NCI-H1436 (cell line): ENCODE measurements at regions not wholly inside any gene's neighbourhood (a gene's known extent, or its start where the extent isn't known, plus 50 kb on each side); places are given as distances from the start of the nearest gene placed in this dataset.

Source experiments
- DNase-seq: peaks from one replicate; lab custom pipeline; 2025; lab: John Stamatoyannopoulos, UW

DNA sequence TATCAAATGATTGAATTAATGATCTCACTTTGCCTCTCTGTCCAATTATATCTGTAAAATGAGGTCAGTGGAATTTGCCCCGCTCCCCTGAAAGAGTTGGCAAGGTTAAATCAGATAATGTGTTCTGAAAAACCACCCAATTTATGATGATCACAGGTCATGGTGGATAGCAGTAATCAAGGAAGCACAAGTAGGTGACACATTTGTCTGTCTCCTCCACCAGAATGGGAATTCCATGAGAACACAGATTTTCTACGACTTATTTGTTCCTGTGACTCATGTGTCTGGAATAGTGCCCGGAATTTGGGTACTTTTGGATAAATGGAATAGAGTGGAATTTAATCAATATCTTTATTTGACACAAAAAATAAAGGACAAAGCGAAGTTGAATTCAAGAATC, 220.9 kb upstream of the SUCLG2 start:
- no peak for DNase-seq

DNA sequence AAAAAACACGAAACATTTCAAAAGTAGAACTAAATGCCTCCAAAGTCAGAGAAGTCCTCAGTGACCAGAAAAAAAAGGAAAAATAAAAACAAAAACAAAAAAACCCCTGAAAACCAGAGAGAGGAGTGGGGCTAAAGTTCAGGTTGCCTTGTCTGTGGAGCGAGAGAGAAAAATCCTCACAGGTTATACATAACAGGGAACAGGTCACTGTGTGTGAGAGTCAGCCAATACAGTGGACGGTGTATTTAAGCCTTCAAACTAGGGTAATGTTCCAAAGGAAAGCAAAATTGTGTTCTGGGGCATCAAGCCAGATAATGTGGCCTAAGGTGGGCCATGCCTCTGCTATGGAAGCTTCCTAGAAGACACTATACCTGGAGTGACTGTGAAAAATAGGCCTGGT, 216.1 kb upstream of the SUCLG2 start:
- DNase-seq = no peak

DNA sequence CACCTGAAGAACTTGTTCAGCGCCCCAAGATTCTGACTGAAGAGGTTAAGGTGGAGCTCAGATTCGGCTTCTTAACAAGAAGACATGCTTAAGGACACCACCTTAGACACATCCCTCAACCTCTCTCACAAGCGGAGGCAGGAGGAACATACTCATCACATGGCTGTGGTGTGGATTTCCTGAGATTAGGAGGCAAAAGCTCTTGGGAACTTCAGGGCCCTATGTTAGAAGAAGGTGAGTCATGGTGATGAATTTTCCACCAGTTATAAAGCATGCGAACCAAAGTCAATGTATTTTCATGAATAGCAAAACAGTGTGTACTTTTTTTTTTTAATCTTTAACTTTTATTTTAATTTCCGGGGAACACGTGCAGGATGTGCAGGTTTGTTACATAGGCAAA, 212.2 kb upstream of the SUCLG2 start:
- DNase-seq = no peak

DNA sequence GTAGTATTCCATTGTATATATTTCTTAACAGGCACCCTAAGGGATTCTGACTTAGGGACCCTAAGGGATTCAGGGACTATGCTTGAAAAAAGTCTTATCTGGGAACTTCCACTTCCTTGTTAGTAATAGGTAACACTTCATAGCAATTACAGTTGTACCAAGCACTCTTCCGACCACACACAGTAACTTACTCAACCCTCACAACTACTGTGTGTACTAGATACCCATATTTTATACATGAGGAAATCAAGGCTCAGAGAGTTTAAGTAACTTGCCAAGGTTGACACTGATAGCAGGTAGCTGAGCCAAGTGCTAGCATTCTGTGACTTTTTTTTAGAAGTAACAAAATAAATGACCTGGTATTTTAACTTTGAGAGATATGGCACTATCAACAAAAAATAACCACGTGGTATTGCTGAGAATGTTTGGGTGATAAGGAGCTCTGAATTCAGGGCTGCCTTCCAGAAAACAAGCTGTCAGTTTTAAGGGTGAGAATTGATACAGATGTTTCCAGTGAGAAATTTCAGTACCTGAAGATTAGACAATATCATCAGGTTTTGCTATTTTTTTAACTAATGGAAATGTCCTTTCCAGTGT, 210.3 kb upstream of the SUCLG2 start:
- DNase-seq = no peak

DNA sequence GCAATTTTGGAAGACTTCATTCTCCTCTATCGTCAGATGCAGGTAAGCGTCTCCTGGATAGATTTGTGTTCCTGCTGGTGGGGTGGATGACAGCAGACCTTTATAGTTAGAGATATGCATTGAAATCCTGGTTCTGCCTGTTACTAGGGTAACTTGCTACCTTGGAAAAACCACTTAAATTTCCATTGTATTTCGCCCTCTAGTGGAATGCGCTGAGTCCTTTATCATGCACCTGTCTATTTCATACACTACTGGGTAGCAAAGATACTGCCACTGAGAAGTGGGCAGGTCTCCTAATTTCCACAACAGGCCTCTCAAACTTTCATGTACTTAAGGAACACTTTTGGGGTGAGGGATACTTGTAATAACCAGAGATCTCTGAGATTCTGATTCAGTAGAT, 209.5 kb upstream of the SUCLG2 start:
- no peak for DNase-seq

DNA sequence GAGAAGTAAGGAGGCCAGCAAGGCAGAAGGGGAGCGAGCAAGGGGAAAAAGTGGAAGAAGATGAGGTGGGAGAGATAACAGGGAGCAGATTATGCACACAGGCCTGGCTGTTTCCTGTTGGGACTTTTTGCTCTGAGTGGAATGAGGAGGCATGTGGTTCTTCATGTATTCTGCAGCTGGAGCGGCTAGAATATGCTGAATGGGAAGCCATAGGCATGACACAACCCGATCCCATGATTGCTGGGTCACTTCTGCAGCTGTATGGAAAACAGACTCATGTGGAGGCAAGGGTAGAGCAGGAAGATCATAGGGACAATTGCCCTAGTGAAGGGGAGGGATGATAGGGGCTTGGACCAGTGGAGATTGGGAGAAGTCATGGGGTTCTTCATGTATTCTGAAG, 206.0 kb upstream of the SUCLG2 start:
- DNase-seq = no peak

DNA sequence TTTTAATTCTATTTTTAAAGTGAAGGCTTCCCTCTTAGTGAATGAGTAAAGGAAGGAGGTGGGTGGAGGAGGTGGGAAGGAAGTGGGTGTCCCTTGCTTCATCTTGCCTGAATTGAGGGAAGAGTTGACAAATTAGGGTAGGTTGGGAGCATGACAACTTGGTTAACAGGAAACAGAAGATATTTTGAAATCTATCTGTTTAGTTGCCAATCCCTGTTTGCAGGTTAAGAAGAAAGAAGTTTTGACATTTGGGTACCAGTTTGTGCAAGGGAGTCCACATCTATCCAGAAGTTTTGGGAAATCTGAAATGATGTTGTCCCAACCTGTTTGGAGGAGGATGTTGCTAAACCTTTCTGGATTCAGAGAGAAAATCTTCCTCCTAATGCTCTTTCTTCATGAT, 204.1 kb upstream of the SUCLG2 start:
- no peak for DNase-seq

DNA sequence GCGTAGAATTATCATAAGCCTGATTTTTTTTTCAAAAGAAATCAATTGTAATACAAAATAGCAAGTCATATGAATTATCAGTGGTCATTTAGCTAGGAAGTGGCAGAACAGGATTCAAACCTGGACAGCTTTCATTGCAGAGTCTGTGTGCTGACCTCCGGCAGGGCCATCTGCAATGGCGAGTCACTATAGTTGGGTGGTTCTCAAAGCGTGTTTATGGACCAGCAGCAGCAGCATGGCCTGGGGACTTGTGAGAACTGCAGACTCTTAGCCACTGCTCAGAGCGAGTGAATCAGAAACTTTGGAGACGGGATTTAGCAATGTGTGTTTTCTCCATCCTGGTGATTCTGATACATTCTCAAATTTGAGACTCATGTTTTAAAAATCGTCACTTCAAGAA, 202.3 kb upstream of the SUCLG2 start:
- DNase-seq = no peak

DNA sequence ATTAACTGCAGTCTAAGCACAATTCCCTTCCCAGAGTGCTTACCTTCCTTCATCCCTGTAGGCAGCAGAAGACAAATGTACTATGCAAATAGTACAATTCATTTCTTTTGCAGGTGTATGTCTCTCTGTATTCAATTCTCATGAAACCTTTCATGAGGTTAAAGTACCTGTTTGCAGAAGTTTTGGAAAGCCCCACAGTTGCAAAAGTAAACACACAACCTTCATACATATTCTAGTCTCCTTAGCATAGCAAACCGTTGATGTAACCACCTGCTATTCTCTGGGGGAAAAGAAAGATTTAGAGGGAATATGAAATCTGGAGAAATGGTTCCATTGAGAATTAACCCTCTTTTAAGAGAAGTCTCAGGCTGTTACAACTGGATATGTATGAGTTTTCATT, 200.3 kb upstream of the SUCLG2 start:
- DNase-seq = no peak

DNA sequence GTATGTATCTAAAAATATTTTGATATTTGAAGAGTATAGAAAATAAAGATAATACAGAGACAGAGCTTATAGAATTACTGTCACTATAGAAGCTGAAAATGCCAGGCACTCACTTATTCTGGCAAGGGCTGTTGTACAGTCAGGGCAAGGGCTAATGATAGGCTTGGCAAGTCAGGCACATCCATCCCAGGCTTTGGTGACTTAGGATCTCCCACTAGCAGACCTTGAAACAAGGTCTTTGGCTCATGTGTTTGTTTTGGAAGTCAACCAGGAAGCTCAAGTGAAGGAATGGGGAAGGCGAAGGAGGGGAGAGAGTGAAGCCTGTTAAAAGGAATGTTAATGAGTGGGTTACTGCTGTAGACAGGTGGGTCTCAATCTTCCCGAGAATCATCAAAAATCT, 199.1 kb upstream of the SUCLG2 start:
- no peak for DNase-seq

DNA sequence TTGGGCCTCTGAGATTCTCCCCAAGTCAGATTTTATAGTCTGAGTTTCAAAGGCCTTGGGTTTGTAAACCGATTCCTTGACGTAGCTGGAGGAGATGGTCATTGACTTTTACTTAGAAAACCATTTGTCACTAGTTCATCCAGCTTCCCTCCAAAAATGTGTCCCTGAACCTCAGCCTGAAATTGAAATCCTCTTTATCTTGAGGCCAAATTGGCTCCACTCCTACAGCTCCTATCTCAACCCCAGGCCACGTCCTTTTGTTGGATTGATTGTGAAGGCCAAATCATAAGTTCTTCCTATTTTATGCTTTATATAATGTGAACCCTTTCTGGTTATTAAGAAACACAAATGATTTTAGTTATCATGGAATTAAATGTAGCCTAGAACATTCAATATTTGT, 193.9 kb upstream of the SUCLG2 start:
- no peak for DNase-seq

DNA sequence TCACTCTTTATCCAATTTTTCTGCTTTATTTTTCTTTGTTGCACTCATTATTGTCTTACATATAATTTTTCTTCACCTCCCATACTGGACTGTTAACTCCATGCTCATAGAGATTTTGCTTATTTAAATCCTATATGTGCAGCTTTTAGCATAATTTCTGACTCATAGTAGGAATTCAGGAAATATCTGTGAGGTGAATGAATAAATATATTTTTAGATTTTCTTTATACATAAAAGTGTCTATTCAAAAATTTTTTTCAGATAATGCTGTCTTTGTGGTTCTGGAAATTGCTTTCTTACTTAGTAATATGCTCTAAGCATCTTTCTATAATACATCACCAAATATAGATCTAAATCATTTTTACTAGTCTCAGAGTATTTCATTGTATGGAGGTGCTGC, 191.8 kb upstream of the SUCLG2 start:
- no peak for DNase-seq

DNA sequence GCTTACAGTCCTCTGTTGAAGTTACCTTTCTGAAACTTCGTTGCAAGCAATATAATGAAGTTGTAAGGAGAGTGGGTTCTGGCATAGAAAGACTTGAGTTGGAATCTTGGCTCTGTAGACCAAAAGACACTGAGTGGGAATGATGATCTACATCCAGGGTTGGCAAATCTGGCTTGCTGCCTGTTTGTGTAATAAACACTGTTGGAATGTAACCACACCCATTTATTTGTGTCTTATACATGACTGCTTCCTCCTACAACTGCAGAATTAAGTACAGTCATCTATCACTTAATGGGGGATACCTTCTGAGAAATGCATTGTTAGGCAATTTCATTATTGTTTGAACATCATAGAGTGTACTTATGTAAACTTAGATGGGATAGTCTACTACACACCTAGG, 178.4 kb upstream of the SUCLG2 start:
- no peak for DNase-seq

DNA sequence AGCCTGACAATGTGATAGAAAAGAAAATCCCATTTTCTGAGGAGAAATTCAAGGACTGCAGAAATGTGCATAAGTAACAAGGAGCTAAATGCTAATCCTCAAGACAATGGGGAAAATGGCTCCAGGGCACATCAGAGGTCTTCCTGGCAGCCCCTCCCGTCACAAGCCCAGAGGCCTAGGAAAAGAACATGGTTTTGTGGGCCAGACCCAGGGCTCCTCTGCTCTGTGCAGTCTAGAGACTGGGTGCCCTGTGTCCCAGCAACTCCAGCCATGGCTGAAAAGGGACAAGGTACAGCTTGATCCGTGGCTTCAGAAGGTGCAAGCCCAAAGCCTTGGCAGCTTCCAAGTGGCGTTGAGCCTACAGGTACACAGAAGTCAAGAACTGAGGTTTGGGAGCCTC, 176.8 kb upstream of the SUCLG2 start:
- DNase-seq = no peak

DNA sequence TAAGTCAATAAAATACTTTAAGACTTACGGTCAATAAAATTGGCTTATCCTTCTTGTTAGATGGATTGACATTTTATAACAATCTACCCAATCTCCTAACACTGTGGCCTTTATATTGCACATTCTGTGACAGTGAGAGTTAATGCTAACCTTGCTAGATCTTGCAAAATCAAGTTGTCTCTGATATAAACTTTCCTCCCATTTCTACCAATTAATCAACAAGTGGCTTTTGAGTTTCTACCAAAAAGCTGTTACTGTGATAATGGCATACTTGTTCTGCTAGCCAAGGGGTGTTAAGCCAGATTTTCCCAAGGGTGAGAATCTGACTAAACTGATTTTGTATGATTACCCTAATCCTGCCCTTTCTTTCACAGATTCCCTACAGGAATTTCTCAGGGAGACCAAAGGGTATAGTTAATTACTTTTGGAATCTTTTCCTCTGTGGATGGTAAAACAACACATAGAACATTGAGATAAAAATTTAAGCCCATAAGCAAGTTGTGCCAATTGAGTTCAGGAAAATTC, 174.1 kb upstream of the SUCLG2 start:
- DNase-seq = no peak

DNA sequence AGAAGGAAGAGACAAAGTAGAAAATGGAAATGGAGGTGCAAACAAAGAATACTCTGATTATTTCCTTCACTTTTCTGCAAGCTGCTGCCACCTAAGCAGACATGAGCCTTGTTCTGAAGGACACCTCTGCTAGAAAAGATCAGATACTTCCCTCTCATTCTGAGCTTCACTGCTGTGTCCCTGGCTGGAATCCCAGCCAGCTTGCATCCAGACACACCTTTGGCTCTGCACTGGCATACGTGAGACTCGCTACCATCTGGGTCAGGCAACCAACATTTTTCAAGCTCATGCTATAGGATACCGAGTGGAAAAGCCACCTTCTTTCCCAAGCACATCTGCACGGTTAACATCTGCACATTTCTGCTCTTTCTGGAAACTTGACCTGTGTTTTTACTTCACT, 166.7 kb upstream of the SUCLG2 start:
- no peak for DNase-seq

DNA sequence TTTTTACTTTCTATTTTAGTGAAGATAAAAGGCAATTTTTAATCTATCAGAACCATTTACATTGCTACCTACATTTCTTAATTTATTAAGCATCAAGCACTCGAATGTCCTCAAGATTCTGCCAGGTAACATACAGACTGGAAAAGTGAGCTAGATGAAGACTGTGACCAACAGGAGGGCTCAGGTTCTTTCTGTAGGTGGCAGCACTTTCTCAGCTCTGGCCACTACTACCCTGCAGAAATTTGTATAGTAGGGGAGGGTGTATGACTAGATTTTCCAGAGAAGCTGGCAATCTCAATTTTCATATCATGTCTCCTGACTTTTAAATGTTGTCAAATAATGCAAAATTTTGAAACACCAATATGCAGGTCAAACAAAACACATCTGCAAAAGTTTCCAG, 165.0 kb upstream of the SUCLG2 start:
- DNase-seq = no peak

DNA sequence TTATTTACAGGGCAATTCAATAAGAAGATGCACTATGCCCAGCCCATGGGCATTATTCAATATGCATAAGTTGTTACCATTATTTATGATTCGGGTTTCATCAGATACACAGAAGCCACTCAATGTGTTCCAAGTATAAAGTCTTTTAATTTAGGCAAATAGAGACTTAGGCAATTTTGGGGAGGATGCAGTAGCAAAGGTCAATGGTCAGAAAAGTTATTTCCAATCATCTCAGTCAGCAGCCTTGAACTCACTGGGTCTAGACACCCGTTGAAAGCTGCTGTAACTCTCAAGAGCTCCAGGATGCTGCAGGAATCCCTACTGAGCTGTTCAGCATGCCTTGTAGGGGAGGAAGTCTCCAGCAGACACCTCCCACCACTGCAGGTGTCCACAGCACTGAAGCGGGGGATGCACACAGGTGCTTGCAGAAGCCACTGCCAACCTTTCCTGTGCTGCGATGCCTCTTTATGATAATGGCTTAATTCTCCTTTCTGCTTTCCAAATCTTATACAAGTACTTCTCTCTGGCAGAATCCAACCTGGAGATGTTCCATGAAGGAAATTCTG, 155.0 kb upstream of the SUCLG2 start:
- DNase-seq = no peak

DNA sequence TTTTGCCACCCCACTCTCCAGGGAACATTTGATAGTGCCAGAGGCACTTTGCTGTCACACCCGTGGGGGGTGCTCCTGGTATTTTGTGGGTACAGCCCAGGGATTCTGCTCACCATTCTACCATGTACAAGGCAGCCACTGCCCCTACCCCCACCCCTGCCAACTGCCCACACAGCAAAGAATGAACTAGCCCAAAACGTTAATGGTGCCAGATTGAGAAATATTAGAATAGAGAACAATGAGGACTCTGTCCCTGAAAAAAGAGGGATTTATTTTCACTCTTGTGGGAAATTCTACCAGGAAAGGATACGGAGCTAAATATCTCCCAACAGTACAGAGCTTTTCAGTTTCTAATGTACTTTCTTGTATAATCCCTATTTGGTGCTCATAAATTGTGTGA, 154.5 kb upstream of the SUCLG2 start:
- DNase-seq = no peak

DNA sequence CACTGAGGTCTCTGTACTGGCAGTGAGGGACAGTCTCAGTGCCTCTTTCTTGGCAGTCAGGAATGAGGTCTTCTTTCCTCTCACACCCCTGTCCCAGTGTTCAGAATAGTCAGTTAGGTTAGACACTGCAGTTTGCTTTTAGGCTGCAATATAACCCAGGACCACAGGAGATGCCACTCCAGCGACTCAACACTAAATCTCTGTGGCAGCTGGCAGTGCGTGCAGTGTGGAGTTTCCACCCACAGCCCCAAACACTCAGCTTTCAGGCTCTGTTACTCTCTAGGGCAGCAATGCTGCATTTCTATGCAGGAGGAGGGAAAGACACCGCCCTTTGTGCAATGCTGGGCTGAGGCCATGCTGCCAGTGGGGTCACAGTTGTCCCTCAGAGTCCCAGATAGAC, 150.2 kb upstream of the SUCLG2 start:
- no peak for DNase-seq

DNA sequence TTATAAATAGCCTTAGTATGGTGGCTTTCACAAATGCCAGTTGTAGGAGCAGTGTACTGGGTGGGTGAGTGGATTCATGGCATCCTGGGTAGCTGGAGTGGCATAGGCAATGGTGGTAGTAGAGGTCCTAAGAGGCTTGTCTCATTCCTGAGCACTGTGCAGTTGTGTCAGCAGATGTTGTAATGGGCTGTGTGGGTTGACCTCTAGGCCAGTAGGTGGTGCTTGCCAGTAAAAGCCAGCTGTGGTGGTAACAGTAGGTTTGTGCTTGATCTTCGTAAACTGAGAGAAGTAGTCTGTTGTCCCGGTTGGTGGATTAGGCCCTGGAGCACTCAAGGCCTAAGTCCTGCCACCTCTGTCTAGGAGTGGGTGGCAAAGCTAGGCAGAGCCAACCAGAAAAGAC, 149.7 kb upstream of the SUCLG2 start:
- no peak for DNase-seq

DNA sequence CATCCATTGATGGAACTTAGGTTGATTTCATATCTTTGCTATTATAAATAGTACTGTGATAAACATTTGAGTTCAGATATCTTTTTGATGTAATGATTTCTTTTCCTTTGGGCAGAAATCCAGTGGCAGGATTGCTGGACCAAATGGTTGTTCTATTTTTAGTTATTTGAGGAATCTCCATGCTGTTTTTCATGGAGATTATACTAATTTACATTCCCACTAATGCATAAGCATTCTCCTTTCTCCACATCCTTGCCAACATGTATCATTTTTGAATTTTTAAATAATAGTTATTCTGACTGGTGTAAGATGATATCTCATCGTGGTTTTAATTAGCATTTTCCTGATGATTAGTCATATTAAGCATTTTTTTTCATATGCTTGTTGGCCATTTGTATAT, 144.0 kb upstream of the SUCLG2 start:
- DNase-seq = no peak

DNA sequence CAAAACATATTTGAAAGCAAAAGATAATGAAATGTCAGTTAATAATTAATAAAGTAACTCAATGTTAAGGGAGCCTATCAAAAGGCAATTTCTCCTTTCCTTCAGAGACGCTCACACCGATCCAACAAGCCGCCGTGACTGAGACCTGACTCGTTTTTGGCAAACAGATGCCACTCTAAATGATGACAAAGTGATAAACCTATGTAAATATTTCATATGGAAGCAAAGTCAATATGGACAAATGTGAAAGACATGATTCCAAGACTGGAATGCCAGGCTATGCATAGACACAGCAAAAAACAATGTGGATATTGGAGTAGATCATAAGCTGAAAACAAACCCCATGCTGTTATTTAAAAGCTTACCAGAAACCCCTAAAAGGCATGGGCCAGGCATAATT, 137.2 kb upstream of the SUCLG2 start:
- DNase-seq = no peak

DNA sequence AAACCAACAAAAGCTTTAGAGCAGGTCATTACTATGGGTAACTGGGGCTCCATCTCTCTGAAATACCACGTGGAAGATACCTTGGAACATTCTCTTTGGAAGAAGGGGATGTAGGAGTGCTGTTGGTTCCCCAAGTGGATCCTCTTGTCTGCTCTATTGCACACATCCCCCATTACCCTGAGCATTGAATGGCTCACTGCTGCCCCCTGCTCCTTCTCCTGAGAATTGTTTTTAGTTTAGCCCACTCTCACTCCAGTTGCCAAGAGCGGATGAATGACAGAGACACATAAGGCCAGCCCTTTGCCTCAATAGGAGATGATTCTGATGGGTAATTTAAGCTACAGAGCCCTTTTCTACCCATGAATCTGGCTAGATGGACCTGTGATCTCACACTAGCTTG, 135.6 kb upstream of the SUCLG2 start:
- DNase-seq = peak; percentile 11
